ENCODE measurements at regions not wholly inside any gene's neighbourhood (a gene's known extent, or its start where the extent isn't known, plus 50 kb on each side); places are given as distances from the start of the nearest gene placed in this dataset.

DNA sequence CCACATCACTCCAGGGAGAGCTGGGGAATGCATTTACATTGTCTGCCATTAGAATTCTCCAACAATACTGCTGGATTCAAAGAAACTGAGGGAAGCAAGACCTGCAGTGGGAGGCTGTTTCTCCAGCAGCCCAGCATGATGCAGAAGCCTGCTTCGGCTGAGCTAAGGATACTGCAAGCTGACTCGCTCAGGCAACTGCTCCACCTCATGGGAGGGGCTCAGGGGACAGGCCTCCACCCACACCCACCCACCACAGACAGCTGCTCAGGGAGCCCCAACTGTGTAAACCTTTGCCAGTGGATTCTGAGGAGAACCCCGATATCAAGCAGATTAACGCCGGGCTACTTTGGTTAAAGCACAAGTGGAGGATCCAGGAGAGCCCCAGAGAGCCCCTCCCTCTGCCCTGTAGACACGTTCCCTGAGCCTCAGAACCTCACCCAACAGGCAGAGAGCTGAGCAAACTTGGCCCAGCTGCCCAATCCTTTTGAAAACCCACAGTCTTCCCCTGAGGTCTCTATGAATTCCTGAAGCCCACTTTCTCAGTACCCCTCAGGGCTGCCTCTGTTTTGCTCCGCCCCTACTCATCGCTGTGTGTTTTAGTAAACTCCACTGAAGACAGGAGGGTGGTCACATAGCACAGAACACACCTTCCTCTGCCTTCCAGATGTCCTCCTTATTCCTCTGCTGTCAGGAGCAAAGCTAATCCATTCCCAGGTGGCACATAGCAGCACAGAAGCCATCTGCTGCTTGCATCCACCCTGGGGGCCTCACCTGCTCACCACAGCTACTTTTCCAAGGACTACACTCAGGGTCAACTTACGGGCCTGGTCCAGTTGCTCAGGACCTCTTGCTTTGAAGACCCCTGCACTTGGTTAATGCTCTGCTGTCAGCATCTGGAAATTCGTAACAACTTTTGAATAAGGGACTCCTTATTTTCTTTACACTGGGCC, 269.0 kb downstream of the ABHD5 start:
- no peaks in the 10 kb centered on the region for H3K4me1 ChIP-seq
- no peak overlapping the region for H3K4me3 ChIP-seq
- 63 to 70% methylated on average over 6 to 8 of the region's 10 CpGs for WGBS, 2 donors
- intact Hi-C loops (cut with DNase I), result no loop called here
- no peaks in the 10 kb centered on the region for H3K36me3 ChIP-seq
- TF ChIP-seq, protein P1, sequence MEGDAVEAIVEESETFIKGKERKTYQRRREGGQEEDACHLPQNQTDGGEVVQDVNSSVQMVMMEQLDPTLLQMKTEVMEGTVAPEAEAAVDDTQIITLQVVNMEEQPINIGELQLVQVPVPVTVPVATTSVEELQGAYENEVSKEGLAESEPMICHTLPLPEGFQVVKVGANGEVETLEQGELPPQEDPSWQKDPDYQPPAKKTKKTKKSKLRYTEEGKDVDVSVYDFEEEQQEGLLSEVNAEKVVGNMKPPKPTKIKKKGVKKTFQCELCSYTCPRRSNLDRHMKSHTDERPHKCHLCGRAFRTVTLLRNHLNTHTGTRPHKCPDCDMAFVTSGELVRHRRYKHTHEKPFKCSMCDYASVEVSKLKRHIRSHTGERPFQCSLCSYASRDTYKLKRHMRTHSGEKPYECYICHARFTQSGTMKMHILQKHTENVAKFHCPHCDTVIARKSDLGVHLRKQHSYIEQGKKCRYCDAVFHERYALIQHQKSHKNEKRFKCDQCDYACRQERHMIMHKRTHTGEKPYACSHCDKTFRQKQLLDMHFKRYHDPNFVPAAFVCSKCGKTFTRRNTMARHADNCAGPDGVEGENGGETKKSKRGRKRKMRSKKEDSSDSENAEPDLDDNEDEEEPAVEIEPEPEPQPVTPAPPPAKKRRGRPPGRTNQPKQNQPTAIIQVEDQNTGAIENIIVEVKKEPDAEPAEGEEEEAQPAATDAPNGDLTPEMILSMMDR (IDR thresholded peaks at IDR 0.05), result no peak
- TF ChIP-seq POLR2A (IDR thresholded peaks at IDR 0.05), result no peak
- H3K9me3 ChIP-seq, result no peaks in the 10 kb centered on the region
- peaks cover 0 to 40% (median 0%) of the 10 kb centered on the region in 4 donors for H3K27me3 ChIP-seq
- DNase-seq, result no peak
- H3K27ac ChIP-seq, result no peak overlapping the region

DNA sequence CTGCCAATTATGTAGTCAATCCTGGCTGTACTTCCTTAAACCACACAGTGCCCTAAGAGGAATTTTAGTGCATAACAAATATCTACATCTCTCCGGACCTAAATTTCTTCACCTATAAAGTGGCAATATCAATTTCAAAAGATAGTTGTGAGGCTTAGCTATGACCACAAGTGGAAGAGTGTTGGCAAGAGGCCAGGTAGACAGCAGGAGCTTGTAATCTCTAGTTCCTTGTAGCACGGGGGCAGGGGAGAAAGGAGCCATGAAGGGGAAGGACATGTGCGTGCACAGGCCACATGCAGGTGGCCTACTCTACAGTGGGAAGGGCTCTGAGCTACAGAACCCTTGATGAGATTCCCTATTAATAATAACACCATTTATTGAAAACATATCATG, 269.7 kb downstream of the ABHD5 start:
- H3K27me3 ChIP-seq, result peaks cover 0 to 44% (median 0%) of the 10 kb centered on the region in 4 donors
- WGBS, 2 donors, result 38 to 58% methylated on average over 3 of the region's 3 CpGs
- no peak overlapping the region for H3K27ac ChIP-seq
- no peaks in the 10 kb centered on the region for H3K4me1 ChIP-seq
- no peak for DNase-seq
- H3K36me3 ChIP-seq, result no peaks in the 10 kb centered on the region
- no peak overlapping the region for H3K4me3 ChIP-seq
- H3K9me3 ChIP-seq, result no peaks in the 10 kb centered on the region
- TF ChIP-seq, protein P1 (IDR thresholded peaks at IDR 0.05), result no peak
- no peak for TF ChIP-seq POLR2A (IDR thresholded peaks at IDR 0.05)
- intact Hi-C loops (cut with DNase I), result no loop called here

DNA sequence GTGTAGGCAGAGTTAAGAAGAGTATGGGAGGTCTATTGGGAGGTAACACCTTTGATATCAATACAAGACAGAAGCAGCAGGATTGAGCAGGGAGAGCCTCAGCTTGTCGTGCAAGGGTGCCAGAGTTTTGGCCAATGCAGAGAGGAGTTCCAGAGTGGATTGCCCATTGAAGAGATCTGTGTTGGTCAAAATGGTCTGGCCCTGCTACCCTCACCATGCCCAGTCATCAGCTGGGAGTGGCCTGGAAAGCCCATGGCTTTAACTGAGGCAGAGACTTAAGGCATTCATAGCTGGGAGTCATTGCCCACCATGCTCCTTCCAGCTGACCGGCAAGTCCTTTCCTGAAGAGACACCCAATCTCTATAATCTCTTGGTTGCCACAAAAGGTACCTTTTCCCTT, 271.3 kb downstream of the ABHD5 start:
- H3K36me3 ChIP-seq, result no peaks in the 10 kb centered on the region
- no peak for TF ChIP-seq POLR2A (IDR thresholded peaks at IDR 0.05)
- TF ChIP-seq, protein P1 (IDR thresholded peaks at IDR 0.05), result no peak
- H3K4me1 ChIP-seq, result no peaks in the 10 kb centered on the region
- H3K4me3 ChIP-seq, result no peak overlapping the region
- no peaks in the 10 kb centered on the region for H3K9me3 ChIP-seq
- DNase-seq, result no peak
- intact Hi-C loops (cut with DNase I), result no loop called here
- H3K27ac ChIP-seq, result no peak overlapping the region
- peaks cover 0 to 38% (median 0%) of the 10 kb centered on the region in 4 donors for H3K27me3 ChIP-seq
- 100% methylated on average over 2 of the region's 2 CpGs for WGBS, 2 donors

- H3K27ac ChIP-seq, result no peak overlapping the region
- H3K36me3 ChIP-seq, result no peaks in the 10 kb centered on the region
- DNase-seq, result no peak
- WGBS, 2 donors, result 78 to 92% methylated on average over 5 of the region's 5 CpGs
- no peak overlapping the region for H3K4me3 ChIP-seq
- H3K4me1 ChIP-seq, result no peaks in the 10 kb centered on the region
- TF ChIP-seq, protein P1 (IDR thresholded peaks at IDR 0.05), result no peak
- TF ChIP-seq POLR2A (IDR thresholded peaks at IDR 0.05), result no peak
- peaks cover 0 to 45% (median 0%) of the 10 kb centered on the region in 4 donors for H3K27me3 ChIP-seq
- intact Hi-C loops (cut with DNase I), result no loop called here
- H3K9me3 ChIP-seq, result no peaks in the 10 kb centered on the region
These were observed 272.5 kb downstream of the ABHD5 start for GRCh38 chr3:43963208-43963607.

GRCh38 chr3:43964640-43965039, 273.9 kb downstream of the ABHD5 start:
- no peak overlapping the region for H3K27ac ChIP-seq
- H3K4me3 ChIP-seq, result no peak overlapping the region
- no peak for TF ChIP-seq POLR2A (IDR thresholded peaks at IDR 0.05)
- TF ChIP-seq, protein P1 (IDR thresholded peaks at IDR 0.05), result no peak
- no peaks in the 10 kb centered on the region for H3K9me3 ChIP-seq
- peaks cover 0 to 52% (median 0%) of the 10 kb centered on the region in 4 donors for H3K27me3 ChIP-seq
- no peaks in the 10 kb centered on the region for H3K36me3 ChIP-seq
- no CpG with 5 or more reads among the region's 1 CpG for WGBS, 2 donors
- no peaks in the 10 kb centered on the region for H3K4me1 ChIP-seq
- no peak for DNase-seq
- intact Hi-C loops (cut with DNase I), result no loop called here
